ENCODE measurements at regions not wholly inside any gene's neighbourhood (a gene's known extent, or its start where the extent isn't known, plus 50 kb on each side); places are given as distances from the start of the nearest gene placed in this dataset.

GRCh38 chr18:38028946-38029345 is 463.3 kb upstream of the CELF4 start:
- no peaks in the 10 kb centered on the region for H3K4me1 ChIP-seq (ENCODE audit: control insufficient read depth, insufficient read depth, low read length)
- H3K4me3 ChIP-seq (ENCODE audit: low read length in 2 of 2): no peak overlapping the region
- H3K27me3 ChIP-seq (ENCODE audit: control insufficient read depth in 1 of 2, insufficient read depth in 2 of 2, low read length in 2 of 2): no peaks in the 10 kb centered on the region
- no peaks in the 10 kb centered on the region for H3K36me3 ChIP-seq (ENCODE audit: control insufficient read depth in 2 of 2, insufficient read depth in 2 of 2, low read length in 2 of 2)
- H3K27ac ChIP-seq (ENCODE audit: low read length): no peak overlapping the region
- no peaks in the 10 kb centered on the region for H3K9me3 ChIP-seq (ENCODE audit: control insufficient read depth in 2 of 2, low read length in 2 of 2)
- H3K9ac ChIP-seq (ENCODE audit: low read length in 2 of 2): no peak overlapping the region

- no peaks in the 10 kb centered on the region for H3K4me1 ChIP-seq (ENCODE audit: control insufficient read depth, insufficient read depth, low read length)
- H3K27me3 ChIP-seq (ENCODE audit: control insufficient read depth in 1 of 2, insufficient read depth in 2 of 2, low read length in 2 of 2): no peaks in the 10 kb centered on the region
- no peak overlapping the region for H3K27ac ChIP-seq (ENCODE audit: low read length)
- no peaks in the 10 kb centered on the region for H3K9me3 ChIP-seq (ENCODE audit: control insufficient read depth in 2 of 2, low read length in 2 of 2)
- H3K4me3 ChIP-seq (ENCODE audit: low read length in 2 of 2): no peak overlapping the region
- H3K9ac ChIP-seq (ENCODE audit: low read length in 2 of 2): no peak overlapping the region
- H3K36me3 ChIP-seq (ENCODE audit: control insufficient read depth in 2 of 2, insufficient read depth in 2 of 2, low read length in 2 of 2): no peaks in the 10 kb centered on the region
Observed at GRCh38 chr18:38025433-38026038, 459.9 kb upstream of the CELF4 start.

DNA sequence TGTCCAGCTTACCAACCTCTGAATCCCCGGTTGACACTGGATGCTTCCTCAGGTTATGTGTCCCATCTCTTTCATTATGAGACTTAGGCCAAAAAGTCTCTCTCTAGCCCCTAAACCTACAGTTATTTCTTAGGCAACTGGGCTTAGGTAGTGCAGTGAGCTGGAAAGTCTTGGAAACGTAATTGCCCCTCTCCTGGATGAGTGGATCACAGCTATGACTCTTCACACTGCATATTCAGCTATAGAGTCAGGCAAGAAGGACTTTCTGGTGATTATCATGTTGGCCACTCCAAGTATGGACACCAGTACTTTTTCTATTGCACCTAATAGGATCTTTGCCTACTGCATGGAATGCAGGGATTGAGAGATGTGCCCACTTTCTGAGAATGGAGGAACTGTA is 458.3 kb upstream of the CELF4 start:
- no peaks in the 10 kb centered on the region for H3K36me3 ChIP-seq (ENCODE audit: control insufficient read depth in 2 of 2, insufficient read depth in 2 of 2, low read length in 2 of 2)
- H3K4me1 ChIP-seq (ENCODE audit: control insufficient read depth, insufficient read depth, low read length): no peaks in the 10 kb centered on the region
- H3K27ac ChIP-seq (ENCODE audit: low read length): no peak overlapping the region
- H3K9me3 ChIP-seq (ENCODE audit: control insufficient read depth in 2 of 2, low read length in 2 of 2): peaks cover 0 to 2% of the 10 kb centered on the region in 2 donors
- H3K4me3 ChIP-seq (ENCODE audit: low read length in 2 of 2): no peak overlapping the region
- no peak overlapping the region for H3K9ac ChIP-seq (ENCODE audit: low read length in 2 of 2)
- H3K27me3 ChIP-seq (ENCODE audit: control insufficient read depth in 1 of 2, insufficient read depth in 2 of 2, low read length in 2 of 2): no peaks in the 10 kb centered on the region

GRCh38 chr18:38022234-38022633 is 456.6 kb upstream of the CELF4 start:
- Histone ChIP-seq H3K4me1 (ENCODE audit: control insufficient read depth, insufficient read depth, low read length) (no peaks in the 10 kb centered on the region), H3K4me3 (ENCODE audit: low read length in 2 of 2) (no peak overlapping the region), H3K9me3 (ENCODE audit: control insufficient read depth in 2 of 2, low read length in 2 of 2) (peaks cover 0 to 2% of the 10 kb centered on the region in 2 donors), H3K36me3 (ENCODE audit: control insufficient read depth in 2 of 2, insufficient read depth in 2 of 2, low read length in 2 of 2) (no peaks in the 10 kb centered on the region), H3K27me3 (ENCODE audit: control insufficient read depth in 1 of 2, insufficient read depth in 2 of 2, low read length in 2 of 2) (no peaks in the 10 kb centered on the region), H3K9ac (ENCODE audit: low read length in 2 of 2) (no peak overlapping the region), H3K27ac (ENCODE audit: low read length) (no peak overlapping the region)

DNA sequence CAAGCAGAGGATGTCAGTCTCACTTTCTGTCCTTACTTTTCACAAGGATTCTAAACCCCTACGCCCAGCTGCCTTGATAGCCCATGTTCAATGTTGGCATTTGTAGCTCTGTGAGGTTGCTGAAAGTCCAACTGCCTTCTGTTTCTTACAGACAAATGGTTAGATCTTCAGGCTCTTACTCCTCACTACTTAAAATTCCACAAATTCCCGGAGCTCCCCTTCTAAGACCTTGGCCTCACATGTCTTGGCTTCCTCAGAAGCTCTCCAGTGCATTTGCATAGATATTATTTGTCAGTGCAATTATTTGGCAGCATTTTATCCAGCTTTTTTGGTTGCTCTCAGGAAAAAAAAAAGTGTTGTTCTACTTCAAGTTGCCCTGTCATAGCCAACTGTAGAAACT is 453.7 kb upstream of the CELF4 start:
- Histone ChIP-seq H3K9ac (ENCODE audit: low read length in 2 of 2) (no peak overlapping the region), H3K4me1 (ENCODE audit: control insufficient read depth, insufficient read depth, low read length) (no peaks in the 10 kb centered on the region), H3K36me3 (ENCODE audit: control insufficient read depth in 2 of 2, insufficient read depth in 2 of 2, low read length in 2 of 2) (no peaks in the 10 kb centered on the region), H3K27ac (ENCODE audit: low read length) (no peak overlapping the region), H3K9me3 (ENCODE audit: control insufficient read depth in 2 of 2, low read length in 2 of 2) (peaks cover 0 to 2% of the 10 kb centered on the region in 2 donors), H3K4me3 (ENCODE audit: low read length in 2 of 2) (no peak overlapping the region), H3K27me3 (ENCODE audit: control insufficient read depth in 1 of 2, insufficient read depth in 2 of 2, low read length in 2 of 2) (no peaks in the 10 kb centered on the region)

GRCh38 chr18:38010971-38011857 is 445.6 kb upstream of the CELF4 start:
- no peak overlapping the region for H3K27ac ChIP-seq (ENCODE audit: low read length)
- no peaks in the 10 kb centered on the region for H3K9me3 ChIP-seq (ENCODE audit: control insufficient read depth in 2 of 2, low read length in 2 of 2)
- H3K27me3 ChIP-seq (ENCODE audit: control insufficient read depth in 1 of 2, insufficient read depth in 2 of 2, low read length in 2 of 2): no peaks in the 10 kb centered on the region
- no peak overlapping the region for H3K4me3 ChIP-seq (ENCODE audit: low read length in 2 of 2)
- H3K4me1 ChIP-seq (ENCODE audit: control insufficient read depth, insufficient read depth, low read length): no peaks in the 10 kb centered on the region
- H3K36me3 ChIP-seq (ENCODE audit: control insufficient read depth in 2 of 2, insufficient read depth in 2 of 2, low read length in 2 of 2): no peaks in the 10 kb centered on the region
- no peak overlapping the region for H3K9ac ChIP-seq (ENCODE audit: low read length in 2 of 2)

DNA sequence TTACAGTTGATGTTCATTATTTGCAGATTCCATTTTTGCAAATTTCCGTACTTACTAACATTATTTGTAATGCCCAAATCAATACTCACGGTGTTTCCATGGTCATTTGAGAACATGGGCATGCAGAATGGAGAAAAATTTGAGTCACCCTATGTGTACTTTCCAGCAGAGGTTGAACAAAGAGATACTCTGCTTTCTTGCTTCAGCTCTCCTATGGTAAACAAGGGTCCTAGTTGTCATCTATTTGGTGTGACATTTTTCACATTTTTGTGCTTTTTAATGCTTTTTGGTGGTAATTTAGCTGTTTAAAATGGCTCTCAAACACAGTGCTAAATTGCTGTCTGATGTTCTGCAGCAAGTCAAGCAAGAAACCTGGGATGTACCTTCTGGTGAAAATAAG is 444.4 kb upstream of the CELF4 start:
- no peaks in the 10 kb centered on the region for H3K36me3 ChIP-seq (ENCODE audit: control insufficient read depth in 2 of 2, insufficient read depth in 2 of 2, low read length in 2 of 2)
- no peaks in the 10 kb centered on the region for H3K4me1 ChIP-seq (ENCODE audit: control insufficient read depth, insufficient read depth, low read length)
- no peak overlapping the region for H3K4me3 ChIP-seq (ENCODE audit: low read length in 2 of 2)
- no peak overlapping the region for H3K9ac ChIP-seq (ENCODE audit: low read length in 2 of 2)
- no peaks in the 10 kb centered on the region for H3K9me3 ChIP-seq (ENCODE audit: control insufficient read depth in 2 of 2, low read length in 2 of 2)
- no peaks in the 10 kb centered on the region for H3K27me3 ChIP-seq (ENCODE audit: control insufficient read depth in 1 of 2, insufficient read depth in 2 of 2, low read length in 2 of 2)
- H3K27ac ChIP-seq (ENCODE audit: low read length): no peak overlapping the region

DNA sequence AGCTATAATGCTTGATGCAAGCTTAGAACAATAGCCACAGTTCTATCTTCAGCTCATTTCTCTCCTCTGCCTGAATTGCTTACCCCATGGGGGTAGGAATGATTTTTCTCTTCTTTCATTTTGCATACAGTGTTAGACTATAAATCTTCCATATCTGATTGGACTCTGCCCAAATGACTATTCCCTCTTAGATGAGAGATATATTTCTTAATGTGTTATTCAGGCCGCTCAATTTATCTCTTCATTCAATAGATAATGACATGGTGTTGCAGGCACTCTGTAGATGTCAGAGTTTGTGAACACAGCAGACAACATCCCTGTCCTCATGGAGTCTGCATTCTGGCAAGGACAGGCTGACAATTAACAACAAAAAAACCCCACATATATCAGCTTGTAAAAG is 443.7 kb upstream of the CELF4 start:
- Histone ChIP-seq H3K4me1 (ENCODE audit: control insufficient read depth, insufficient read depth, low read length) (no peaks in the 10 kb centered on the region), H3K9ac (ENCODE audit: low read length in 2 of 2) (no peak overlapping the region), H3K27ac (ENCODE audit: low read length) (no peak overlapping the region), H3K27me3 (ENCODE audit: control insufficient read depth in 1 of 2, insufficient read depth in 2 of 2, low read length in 2 of 2) (no peaks in the 10 kb centered on the region), H3K36me3 (ENCODE audit: control insufficient read depth in 2 of 2, insufficient read depth in 2 of 2, low read length in 2 of 2) (no peaks in the 10 kb centered on the region), H3K4me3 (ENCODE audit: low read length in 2 of 2) (no peak overlapping the region), H3K9me3 (ENCODE audit: control insufficient read depth in 2 of 2, low read length in 2 of 2) (no peaks in the 10 kb centered on the region)

DNA sequence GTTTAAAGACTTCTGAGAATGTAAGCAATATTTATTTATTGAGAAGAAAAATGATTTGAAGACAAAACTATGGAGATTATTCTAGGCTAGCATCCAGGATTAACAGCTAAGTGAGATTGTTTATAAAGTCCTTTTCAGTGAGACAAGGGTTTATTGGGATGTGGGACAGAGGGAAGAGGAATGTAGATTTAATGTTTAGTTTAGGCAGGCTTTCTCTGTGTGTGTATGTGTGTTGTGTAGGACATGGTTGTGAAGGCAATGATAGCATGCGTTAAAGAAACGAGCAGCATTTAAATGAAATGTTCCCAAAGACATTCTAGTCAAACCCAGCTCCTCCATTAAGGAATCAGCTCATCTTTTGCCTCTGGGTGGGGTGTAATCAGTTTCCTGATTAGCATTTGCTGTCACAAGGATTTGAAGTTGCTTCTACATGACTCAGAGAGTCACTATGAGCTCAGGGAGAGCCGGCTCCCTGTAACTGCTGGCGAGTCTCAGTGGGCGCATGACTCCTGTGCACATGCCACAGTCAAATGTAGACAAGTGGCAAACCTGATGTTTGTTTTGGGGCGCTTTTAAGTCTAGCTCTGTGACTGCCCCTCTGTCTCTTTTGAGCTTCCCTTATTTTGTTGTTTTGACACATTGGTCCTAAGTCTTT is 442.2 kb upstream of the CELF4 start:
- no peaks in the 10 kb centered on the region for H3K27me3 ChIP-seq (ENCODE audit: control insufficient read depth in 1 of 2, insufficient read depth in 2 of 2, low read length in 2 of 2)
- no peak overlapping the region for H3K9ac ChIP-seq (ENCODE audit: low read length in 2 of 2)
- no peak overlapping the region for H3K4me3 ChIP-seq (ENCODE audit: low read length in 2 of 2)
- H3K36me3 ChIP-seq (ENCODE audit: control insufficient read depth in 2 of 2, insufficient read depth in 2 of 2, low read length in 2 of 2): no peaks in the 10 kb centered on the region
- no peak overlapping the region for H3K27ac ChIP-seq (ENCODE audit: low read length)
- no peaks in the 10 kb centered on the region for H3K4me1 ChIP-seq (ENCODE audit: control insufficient read depth, insufficient read depth, low read length)
- H3K9me3 ChIP-seq (ENCODE audit: control insufficient read depth in 2 of 2, low read length in 2 of 2): no peaks in the 10 kb centered on the region

GRCh38 chr18:38007026-38007425 is 441.4 kb upstream of the CELF4 start:
- no peaks in the 10 kb centered on the region for H3K27me3 ChIP-seq (ENCODE audit: control insufficient read depth in 1 of 2, insufficient read depth in 2 of 2, low read length in 2 of 2)
- H3K9me3 ChIP-seq (ENCODE audit: control insufficient read depth in 2 of 2, low read length in 2 of 2): no peaks in the 10 kb centered on the region
- no peaks in the 10 kb centered on the region for H3K36me3 ChIP-seq (ENCODE audit: control insufficient read depth in 2 of 2, insufficient read depth in 2 of 2, low read length in 2 of 2)
- no peak overlapping the region for H3K4me3 ChIP-seq (ENCODE audit: low read length in 2 of 2)
- H3K9ac ChIP-seq (ENCODE audit: low read length in 2 of 2): no peak overlapping the region
- no peak overlapping the region for H3K27ac ChIP-seq (ENCODE audit: low read length)
- no peaks in the 10 kb centered on the region for H3K4me1 ChIP-seq (ENCODE audit: control insufficient read depth, insufficient read depth, low read length)

DNA sequence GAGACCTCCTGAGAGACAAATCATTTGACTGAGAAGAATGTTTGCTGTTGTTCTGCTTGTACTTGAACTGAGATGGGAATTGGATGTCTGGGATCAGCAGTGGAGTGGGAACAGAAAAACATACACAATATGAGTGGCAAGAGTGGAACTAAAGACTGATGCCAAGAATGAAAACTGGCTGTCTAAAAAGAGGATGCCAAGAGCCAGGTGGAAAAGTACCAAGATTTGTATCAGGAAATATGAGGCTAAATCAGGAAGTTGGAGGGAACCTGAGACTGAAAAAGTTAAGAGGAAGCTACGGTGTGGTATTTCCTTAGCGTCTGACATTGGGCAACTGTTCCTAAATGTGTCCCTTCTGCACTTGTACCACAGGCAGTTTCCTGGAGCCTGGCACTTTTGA is 440.9 kb upstream of the CELF4 start:
- no peaks in the 10 kb centered on the region for H3K27me3 ChIP-seq (ENCODE audit: control insufficient read depth in 1 of 2, insufficient read depth in 2 of 2, low read length in 2 of 2)
- H3K27ac ChIP-seq (ENCODE audit: low read length): no peak overlapping the region
- H3K4me3 ChIP-seq (ENCODE audit: low read length in 2 of 2): no peak overlapping the region
- H3K36me3 ChIP-seq (ENCODE audit: control insufficient read depth in 2 of 2, insufficient read depth in 2 of 2, low read length in 2 of 2): no peaks in the 10 kb centered on the region
- H3K9me3 ChIP-seq (ENCODE audit: control insufficient read depth in 2 of 2, low read length in 2 of 2): no peaks in the 10 kb centered on the region
- no peaks in the 10 kb centered on the region for H3K4me1 ChIP-seq (ENCODE audit: control insufficient read depth, insufficient read depth, low read length)
- no peak overlapping the region for H3K9ac ChIP-seq (ENCODE audit: low read length in 2 of 2)

Measured in stomach smooth muscle (tissue), 2 donors.